ENCODE measurements at regions not wholly inside any gene's neighbourhood (a gene's known extent, or its start where the extent isn't known, plus 50 kb on each side); places are given as distances from the start of the nearest gene placed in this dataset.
"Not testable (repeated sequence)": the region's sequence is repeated elsewhere in the genome, so short reads cannot be mapped to it uniquely, and the experiment has no call there.

DNA sequence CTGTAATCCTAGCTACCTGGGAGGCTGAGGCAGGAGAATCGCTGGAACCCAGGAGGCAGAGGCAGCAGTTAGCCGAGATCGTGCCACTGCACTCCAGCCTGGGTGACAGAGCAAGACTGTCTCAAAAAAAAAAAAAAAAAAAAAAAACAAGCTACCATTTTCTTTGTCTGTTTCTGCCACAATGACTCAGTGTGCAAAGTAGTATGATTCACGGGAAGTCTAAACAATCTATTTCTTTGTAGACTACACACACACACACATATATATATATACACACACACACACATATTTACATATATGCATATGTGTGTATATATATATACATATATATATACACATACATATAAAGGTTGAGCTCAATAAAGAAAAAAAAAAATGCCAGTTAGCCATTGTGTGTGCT is 280.0 kb downstream of the FAM47A start:
- H2AK9ac ChIP-seq (replicated peaks; ENCODE audit: low read depth, low read length, poor library complexity); POLR2A ChIA-PET (ENCODE audit: unreplicated experiment); H3K9ac ChIP-seq (ENCODE audit: low read depth, low read length); H3K27me3 ChIP-seq (ENCODE audit: control insufficient read depth, insufficient read depth, low read length); H3K23ac ChIP-seq (ENCODE audit: low read depth, low read length); ATAC-seq (ENCODE audit: low read depth); H4K20me1 ChIP-seq (ENCODE audit: insufficient read depth, low read length); H3K4ac ChIP-seq (ENCODE audit: low read depth, low read length); BruUV-seq (replicated peaks); H2BK120ac ChIP-seq (ENCODE audit: low read depth, low read length); H2BK20ac ChIP-seq (ENCODE audit: low read depth, low read length); H3K36me3 ChIP-seq (ENCODE audit: control insufficient read depth, insufficient read depth, low read length); H2BK5ac ChIP-seq (ENCODE audit: low read depth, low read length, poor library complexity, severe bottlenecking); DNase-seq; H2AFZ ChIP-seq (replicated peaks; ENCODE audit: low read length, poor library complexity); H4K91ac ChIP-seq (ENCODE audit: insufficient read depth, low read depth, low read length); H3K56ac ChIP-seq (ENCODE audit: extremely low read depth, insufficient read depth, low read length); H3K14ac ChIP-seq (replicated peaks; ENCODE audit: low read depth, low read length); H3K18ac ChIP-seq (ENCODE audit: low read depth, low read length); H3K79me1 ChIP-seq (ENCODE audit: low read depth in 1 of 2, low read length in 2 of 2); H3K9me1 ChIP-seq (ENCODE audit: insufficient read depth, low read length); H2AK5ac ChIP-seq (ENCODE audit: low read depth, low read length); CTCF ChIA-PET; H3K4me2 ChIP-seq (ENCODE audit: low read depth, low read length); in situ Hi-C loops (cut with MboI; ENCODE audit: low sequenced_read_pairs); H3K27ac ChIP-seq (ENCODE audit: insufficient read depth, low read length); H4K8ac ChIP-seq (ENCODE audit: low read depth in 2 of 2, low read length in 2 of 2); H3K4me1 ChIP-seq (ENCODE audit: control insufficient read depth, insufficient read depth, low read length); H3K9me3 ChIP-seq (ENCODE audit: control insufficient read depth, insufficient read depth, low read length); dilution Hi-C loops (cut with HindIII; ENCODE audit: low sequenced_read_pairs, unreplicated experiment); H4K5ac ChIP-seq (ENCODE audit: low read depth, low read length); intact Hi-C loops (cut with micrococcal nuclease); H3K4me3 ChIP-seq (ENCODE audit: insufficient read depth, low read depth, low read length); H2BK15ac ChIP-seq (ENCODE audit: low read depth, low read length): not testable (repeated sequence)
- WGBS, 2 experiments (ENCODE audit: extremely low coverage in 2 of 2, insufficient read length in 1 of 2), result no CpG with 5 or more reads among the region's 4 CpGs

Data from IMR-90 (cell line).